Retina (tissue), 1 donor: ENCODE measurements at regions not wholly inside any gene's neighbourhood (a gene's known extent, or its start where the extent isn't known, plus 50 kb on each side); places are given as distances from the start of the nearest gene placed in this dataset.
"Not testable (repeated sequence)": the region's sequence is repeated elsewhere in the genome, so short reads cannot be mapped to it uniquely, and the experiment has no call there.

Source experiments
- DNase-seq: peaks from one replicate; pipeline ENCODE4 v3.0.0-alpha.2; 2016

- DNase-seq: no peak
Measured at GRCh38 chr2:236835307-236836024, 250.2 kb upstream of the COPS8 start.

DNA sequence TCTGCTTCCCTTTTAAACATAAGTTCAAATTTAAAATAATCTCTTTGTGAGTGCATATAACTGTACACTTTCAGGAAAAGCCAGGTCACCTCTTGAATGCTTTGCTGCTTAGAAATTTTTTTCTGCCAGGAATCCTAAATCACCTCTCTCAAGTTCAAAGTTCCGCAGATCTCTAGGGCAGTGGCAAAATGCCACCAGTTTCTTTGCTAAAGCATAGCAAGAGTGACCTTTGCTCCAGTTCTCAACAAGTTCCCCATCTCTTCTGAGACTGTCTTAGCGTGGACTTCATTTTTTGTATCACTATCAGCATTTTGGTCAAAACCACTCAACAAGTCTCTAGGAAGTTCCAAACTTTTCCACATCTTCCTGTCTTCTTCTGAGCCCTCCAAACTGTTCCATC, 249.7 kb upstream of the COPS8 start:
- DNase-seq: not testable (repeated sequence)

- DNase-seq: no peak
Measured at GRCh38 chr2:236840215-236840614, 245.5 kb upstream of the COPS8 start.

GRCh38 chr2:236840857-236841256, 244.8 kb upstream of the COPS8 start:
- DNase-seq: no peak

DNA sequence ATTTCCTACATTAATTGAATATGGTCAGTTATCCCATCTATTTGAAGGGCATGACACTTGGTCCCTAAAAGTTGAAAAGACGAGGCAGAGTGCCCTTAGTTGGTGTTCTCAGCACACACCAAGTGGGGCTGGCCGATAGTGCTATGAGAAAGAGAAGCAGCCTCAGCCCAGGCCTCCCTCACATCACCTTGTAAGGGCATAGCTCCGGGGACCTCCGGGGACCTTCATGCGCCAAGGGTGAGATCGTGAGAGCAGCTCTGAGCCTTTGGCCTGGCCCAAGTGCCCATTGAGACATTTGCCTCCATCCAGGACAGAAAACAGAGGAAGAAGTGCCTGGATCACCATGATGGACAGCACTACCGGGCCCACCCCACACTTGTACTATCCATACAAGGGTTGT, 244.3 kb upstream of the COPS8 start:
- DNase-seq: no peak

DNA sequence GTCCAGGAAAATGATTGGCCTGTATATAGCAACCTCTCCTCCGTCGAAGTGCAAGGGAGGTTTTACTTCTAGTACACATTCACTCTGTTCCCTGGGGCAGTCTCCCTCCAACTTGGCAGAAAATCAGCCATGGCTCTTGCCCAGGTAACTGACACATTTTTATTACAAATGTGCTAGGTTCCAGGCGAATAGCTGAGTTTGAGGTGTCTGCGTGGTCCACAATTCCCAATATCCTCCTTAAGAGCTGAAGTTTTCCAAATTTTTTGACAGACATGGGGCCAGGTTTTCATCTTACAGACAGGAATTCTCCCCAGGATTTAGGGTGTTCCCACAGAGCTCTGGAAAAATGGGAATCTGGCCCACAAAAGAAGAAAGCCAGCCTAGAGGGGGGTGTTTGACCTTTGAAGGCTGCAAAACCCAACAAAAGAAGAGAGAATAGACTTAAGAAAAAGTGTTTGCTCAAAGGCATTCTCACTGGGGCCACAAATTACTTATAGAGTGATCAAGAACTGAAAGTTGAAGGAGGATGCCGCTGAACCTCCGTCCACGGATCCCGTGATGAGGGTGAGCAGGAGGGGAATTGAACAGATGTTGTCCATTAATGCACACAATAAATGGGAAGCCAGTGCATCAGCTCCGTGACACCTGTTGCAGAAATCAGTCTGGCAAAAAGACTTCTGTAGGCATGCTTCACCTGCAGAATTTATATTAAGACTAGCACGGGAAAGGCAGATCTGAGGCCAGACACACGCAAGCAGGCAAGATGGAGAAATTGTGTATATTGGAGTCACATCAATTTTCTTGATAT, 242.3 kb upstream of the COPS8 start:
- DNase-seq: no peak

- no peak for DNase-seq
Measured at GRCh38 chr2:236844711-236845110, 241.0 kb upstream of the COPS8 start.

GRCh38 chr2:236847023-236847422, 238.7 kb upstream of the COPS8 start:
- DNase-seq: no peak

DNA sequence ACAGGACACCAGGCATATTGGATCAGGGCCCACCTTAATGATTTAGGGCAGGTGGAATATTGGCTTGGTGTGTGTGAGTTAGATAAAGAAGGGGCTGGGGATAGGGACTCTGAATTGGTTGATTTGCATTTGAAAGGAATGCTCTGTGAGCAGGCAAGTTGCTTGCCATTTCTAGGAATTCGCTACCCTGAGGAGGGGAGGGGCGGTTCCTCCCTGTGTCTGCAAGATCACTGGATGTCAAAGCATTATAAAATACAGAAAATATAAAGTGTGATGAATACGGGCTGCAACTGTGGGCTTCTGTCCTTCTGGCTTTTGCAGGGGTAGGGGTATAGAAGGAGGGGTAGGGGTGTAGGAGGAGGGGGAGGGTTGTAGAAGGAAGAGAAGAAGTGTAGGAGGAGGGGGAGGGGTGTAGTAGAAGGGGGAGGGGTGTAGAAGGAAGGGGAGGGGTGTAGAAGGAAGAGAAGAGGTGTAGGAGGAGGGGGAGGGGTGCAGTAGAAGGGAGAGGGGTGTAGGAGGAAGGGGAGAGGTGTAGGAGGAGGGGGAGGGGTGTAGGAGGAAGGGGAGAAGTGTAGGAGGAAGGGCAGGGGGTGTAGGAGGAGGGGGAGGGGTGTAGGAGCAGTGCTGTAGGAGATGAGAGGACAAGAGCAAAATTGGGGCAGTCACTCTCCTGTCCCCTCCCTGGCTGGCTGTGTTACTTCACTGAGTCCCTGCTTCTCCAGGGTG, 238.0 kb upstream of the COPS8 start:
- DNase-seq: no peak

GRCh38 chr2:236848501-236848900, 237.2 kb upstream of the COPS8 start:
- peak; percentile 58 for DNase-seq

- DNase-seq: no peak
Measured at GRCh38 chr2:236849508-236849907, 236.2 kb upstream of the COPS8 start.

DNA sequence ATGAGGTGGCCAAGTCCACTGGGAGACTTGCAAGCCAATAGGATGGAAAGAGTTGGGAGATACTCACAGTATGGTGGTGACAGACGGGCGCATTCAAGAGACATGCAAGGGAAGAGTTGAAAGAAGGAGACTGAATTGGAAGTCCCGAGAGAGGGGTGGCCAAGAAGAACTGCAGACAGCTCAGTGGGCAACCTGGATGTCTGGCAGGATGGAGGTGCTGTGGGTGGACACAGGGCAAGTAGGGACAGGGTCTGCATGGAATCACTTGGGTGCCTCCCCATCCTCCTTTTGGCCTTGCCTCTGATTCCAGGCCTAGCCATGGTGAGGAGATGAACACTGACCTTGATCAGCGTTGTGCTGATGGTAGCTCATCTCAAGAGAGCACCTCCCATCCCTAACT, 235.7 kb upstream of the COPS8 start:
- DNase-seq: no peak

DNA sequence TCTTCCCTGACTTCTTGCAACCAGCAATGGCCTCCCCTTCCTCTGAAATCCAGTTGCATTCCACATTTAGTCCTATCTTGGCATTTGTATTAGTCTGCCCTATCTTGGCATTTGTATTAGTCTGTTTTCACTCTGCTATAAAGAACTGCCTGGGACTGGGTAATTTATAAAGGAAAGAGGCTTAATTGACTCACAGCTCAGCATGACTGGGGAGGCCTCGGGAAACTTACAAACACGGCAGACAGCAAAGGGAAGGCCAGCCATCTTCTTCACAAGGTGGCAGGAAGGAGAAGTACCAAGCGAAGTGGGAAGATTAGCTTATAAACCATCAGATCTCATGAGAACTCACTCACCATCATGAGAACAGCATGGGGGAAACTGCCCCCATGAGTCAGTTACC, 234.5 kb upstream of the COPS8 start:
- no peak for DNase-seq

DNA sequence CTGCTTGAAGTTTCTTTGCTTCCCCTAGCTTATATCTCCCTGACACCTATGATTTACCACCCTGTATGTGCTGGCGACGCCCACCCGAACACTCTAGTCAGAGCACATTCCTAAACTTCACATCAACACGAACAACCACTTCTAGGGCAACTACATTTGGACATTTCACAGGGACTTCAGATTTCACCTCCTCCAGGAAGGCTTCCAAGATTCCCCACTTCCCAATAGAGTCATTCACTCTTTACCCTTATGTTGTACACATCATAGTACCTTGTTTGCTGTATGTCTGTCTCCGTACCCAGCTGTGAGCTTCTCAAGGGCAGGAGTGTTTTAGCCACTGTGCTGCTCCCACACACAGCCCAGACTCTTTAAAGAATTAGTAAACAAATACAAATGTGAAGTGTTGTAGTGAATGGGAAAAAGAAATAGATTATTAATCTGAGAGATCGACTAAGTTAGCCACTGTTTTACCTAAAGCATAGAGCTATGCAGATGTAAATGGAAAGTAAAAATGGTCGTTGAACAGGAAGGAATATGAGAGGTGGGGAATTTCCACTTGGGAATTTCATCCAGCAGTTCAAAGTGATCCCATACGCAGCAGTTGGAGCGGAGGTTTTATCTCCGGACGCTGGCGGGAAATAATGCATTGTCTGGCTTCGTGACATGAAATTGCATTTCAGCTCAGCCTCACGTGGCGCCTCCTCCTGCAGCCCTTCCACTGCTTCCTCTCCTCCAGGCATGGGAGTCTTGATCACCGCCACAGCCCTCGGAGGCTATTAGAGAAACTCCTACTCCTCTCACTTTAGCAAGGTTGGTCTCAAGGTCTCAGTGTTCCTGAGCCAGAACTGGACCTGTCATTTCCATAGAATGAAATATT, 233.4 kb upstream of the COPS8 start:
- no peak for DNase-seq

DNA sequence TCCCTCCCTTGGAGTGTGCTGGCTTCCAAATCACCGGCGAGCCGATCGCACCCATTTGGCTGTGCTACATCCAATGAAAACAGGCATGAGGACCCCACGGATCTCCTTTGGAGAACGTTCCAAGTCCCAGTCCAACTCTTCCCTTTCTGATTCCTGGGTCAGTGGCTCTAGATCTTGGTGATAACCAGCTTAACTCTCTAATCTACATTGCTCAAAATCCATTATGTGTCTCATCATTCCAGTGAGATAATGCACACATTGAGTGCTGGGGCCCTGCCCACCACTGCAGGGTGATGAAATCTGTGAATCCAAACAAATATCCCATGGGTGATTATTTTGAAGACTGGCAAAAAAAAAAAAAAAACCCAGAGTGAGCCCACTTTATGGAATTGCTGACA, 232.7 kb upstream of the COPS8 start:
- no peak for DNase-seq

DNA sequence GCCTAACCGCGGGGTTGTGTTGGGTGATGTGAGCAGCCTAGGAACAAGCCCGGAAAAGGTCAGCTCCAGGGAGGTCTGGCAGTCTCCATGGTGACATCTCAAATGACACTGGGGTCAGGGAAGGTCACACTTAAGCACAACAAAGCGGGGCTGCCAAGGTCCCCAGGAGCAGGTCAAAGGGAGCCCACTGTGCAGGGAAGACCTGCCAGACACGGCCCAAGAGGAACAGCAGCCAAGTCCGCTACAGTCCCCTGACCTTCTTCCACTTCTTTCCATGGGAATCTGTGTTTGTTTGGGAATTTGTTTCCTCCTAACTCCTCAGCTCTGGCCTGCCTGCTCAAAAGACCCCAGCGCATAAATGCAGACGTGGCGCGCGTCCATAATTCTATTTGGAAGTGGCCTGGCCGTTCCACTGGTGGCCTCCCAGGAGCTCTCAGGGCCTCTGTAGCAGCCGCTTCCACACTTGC, 232.1 kb upstream of the COPS8 start:
- DNase-seq: no peak

DNA sequence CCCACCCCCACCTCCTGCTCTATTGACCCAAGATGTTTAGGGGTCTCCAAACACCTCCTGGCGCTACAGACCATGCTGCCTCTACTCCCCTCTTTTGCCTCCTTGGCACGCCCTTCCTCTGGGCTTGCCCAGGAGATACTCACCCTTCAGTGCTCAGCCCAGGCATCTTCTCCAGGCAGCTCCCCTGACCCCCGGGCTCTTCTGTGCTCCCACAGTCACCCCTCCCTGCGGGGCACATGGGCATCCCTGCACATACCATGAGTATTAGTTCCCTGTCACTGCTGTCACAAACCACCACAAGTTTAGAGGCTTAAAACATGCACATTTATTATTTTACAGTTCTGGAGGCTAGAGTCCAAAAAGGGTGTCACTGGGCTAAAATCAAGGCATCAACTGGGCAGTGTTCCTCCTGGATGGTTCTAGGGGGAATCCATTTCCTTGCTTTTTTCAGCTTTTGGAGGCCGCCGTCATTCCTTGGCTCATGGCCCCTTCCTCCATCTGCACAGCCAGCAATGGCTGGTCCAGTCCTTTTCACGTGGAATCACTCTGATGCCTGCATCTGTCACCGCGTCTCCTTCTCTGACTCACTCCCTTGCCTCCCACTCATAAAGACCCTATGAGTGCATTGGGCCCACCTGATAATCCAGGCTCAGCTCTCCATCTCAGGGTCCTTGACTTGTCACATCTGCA, 230.4 kb upstream of the COPS8 start:
- DNase-seq: no peak

- no peak for DNase-seq
Measured at GRCh38 chr2:236855866-236856847, 229.5 kb upstream of the COPS8 start.

GRCh38 chr2:236856848-236857235, 228.8 kb upstream of the COPS8 start:
- peak; percentile 43 for DNase-seq

GRCh38 chr2:236857246-236857645, 228.4 kb upstream of the COPS8 start:
- peak; percentile 72 for DNase-seq

DNA sequence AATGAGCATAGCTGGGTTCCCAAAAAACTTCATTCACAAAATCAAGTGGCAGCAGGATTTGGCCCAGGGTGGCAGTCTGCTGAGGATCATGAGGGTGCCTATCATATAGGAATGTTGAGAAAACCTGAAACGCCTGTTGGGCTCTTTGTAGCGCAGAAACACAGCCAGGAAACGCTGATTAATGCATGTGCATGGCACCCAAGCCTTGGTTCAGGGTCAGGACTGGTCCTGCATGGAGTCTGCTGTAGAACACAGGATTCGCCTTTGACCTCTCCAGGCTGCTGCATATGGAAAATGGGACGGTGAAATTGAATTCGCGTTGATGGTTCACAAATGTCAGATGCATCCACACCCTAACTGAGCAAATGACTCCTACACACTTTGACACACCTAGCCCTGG, 227.9 kb upstream of the COPS8 start:
- DNase-seq: no peak
